H7 (cell line): ENCODE measurements at regions not wholly inside any gene's neighbourhood (a gene's known extent, or its start where the extent isn't known, plus 50 kb on each side); places are given as distances from the start of the nearest gene placed in this dataset.

Experiments
- DNase-seq: peaks from one replicate; pipeline ENCODE4 v3.0.0; 2012
- H3K27me3 ChIP-seq: 2 replicates; pipeline ENCODE4 v1.6.0; 2011; ENCODE audit warnings: mild to moderate bottlenecking, low read length; ENCODE audit not compliant: control insufficient read depth, insufficient read depth
- H3K36me3 ChIP-seq: replicated peaks from 2 replicates; pipeline ENCODE4 v1.5.1; 2011; ENCODE audit warnings: low read length; ENCODE audit not compliant: control insufficient read depth, insufficient read depth
- H3K4me3 ChIP-seq: 2 replicates; pipeline ENCODE4 v1.5.1; 2011; ENCODE audit warnings: low read depth, mild to moderate bottlenecking, control low read depth, low read length, moderate library complexity; ENCODE audit not compliant: insufficient read depth

- DNase-seq = no peak
- Histone ChIP-seq H3K36me3 (no peaks in the 10 kb centered on the region), H3K4me3 (no peak overlapping the region), H3K27me3 (no peaks in the 10 kb centered on the region)
These were observed 108.7 kb upstream of the PRICKLE1 start for GRCh38 chr12:42698213-42698612.

- Histone ChIP-seq H3K4me3 (no peak overlapping the region), H3K27me3 (no peaks in the 10 kb centered on the region), H3K36me3 (no peaks in the 10 kb centered on the region)
- no peak for DNase-seq
These were observed 107.0 kb upstream of the PRICKLE1 start for GRCh38 chr12:42696406-42697149.

- no peak for DNase-seq
- Histone ChIP-seq H3K4me3 (no peak overlapping the region), H3K36me3 (no peaks in the 10 kb centered on the region), H3K27me3 (no peaks in the 10 kb centered on the region)
These were observed 106.0 kb upstream of the PRICKLE1 start for GRCh38 chr12:42695490-42695995.

- Histone ChIP-seq H3K36me3 (no peaks in the 10 kb centered on the region), H3K27me3 (no peaks in the 10 kb centered on the region), H3K4me3 (no peak overlapping the region)
- DNase-seq = no peak
These were observed 103.2 kb upstream of the PRICKLE1 start for GRCh38 chr12:42692749-42693148.

GRCh38 chr12:42691991-42692557 is 102.5 kb upstream of the PRICKLE1 start:
- no peaks in the 10 kb centered on the region for H3K27me3 ChIP-seq
- no peaks in the 10 kb centered on the region for H3K36me3 ChIP-seq
- H3K4me3 ChIP-seq = no peak overlapping the region
- no peak for DNase-seq

GRCh38 chr12:42690264-42690663 is 100.7 kb upstream of the PRICKLE1 start:
- Histone ChIP-seq H3K27me3 (no peaks in the 10 kb centered on the region), H3K36me3 (no peaks in the 10 kb centered on the region), H3K4me3 (no peak overlapping the region)
- DNase-seq = no peak

- Histone ChIP-seq H3K4me3 (no peak overlapping the region), H3K27me3 (no peaks in the 10 kb centered on the region), H3K36me3 (no peaks in the 10 kb centered on the region)
- no peak for DNase-seq
These were observed 100.2 kb upstream of the PRICKLE1 start for GRCh38 chr12:42689699-42690098.

GRCh38 chr12:42686514-42687172 is 97.1 kb upstream of the PRICKLE1 start:
- no peak for DNase-seq
- no peaks in the 10 kb centered on the region for H3K36me3 ChIP-seq
- no peak overlapping the region for H3K4me3 ChIP-seq

GRCh38 chr12:42684802-42685071 is 95.2 kb upstream of the PRICKLE1 start:
- H3K4me3 ChIP-seq = no peak overlapping the region
- H3K36me3 ChIP-seq = no peaks in the 10 kb centered on the region
- no peak for DNase-seq
- no peaks in the 10 kb centered on the region for H3K27me3 ChIP-seq

More at GRCh38 chr12:42686514-42687172, 97.1 kb upstream of the PRICKLE1 start:
- H3K27me3 ChIP-seq = no peaks in the 10 kb centered on the region

- no peak for DNase-seq
- no peak overlapping the region for H3K4me3 ChIP-seq
These were observed 94.6 kb upstream of the PRICKLE1 start for GRCh38 chr12:42683933-42684801.

GRCh38 chr12:42683266-42683665 is 93.7 kb upstream of the PRICKLE1 start:
- no peak for DNase-seq
- H3K4me3 ChIP-seq = no peak overlapping the region

More at GRCh38 chr12:42683933-42684801, 94.6 kb upstream of the PRICKLE1 start:
- Histone ChIP-seq H3K27me3 (no peaks in the 10 kb centered on the region), H3K36me3 (no peaks in the 10 kb centered on the region)

GRCh38 chr12:42679466-42679865 is 89.9 kb upstream of the PRICKLE1 start:
- Histone ChIP-seq H3K27me3 (no peaks in the 10 kb centered on the region), H3K36me3 (no peaks in the 10 kb centered on the region), H3K4me3 (no peak overlapping the region)
- no peak for DNase-seq

More at GRCh38 chr12:42683266-42683665, 93.7 kb upstream of the PRICKLE1 start:
- H3K27me3 ChIP-seq = no peaks in the 10 kb centered on the region
- no peaks in the 10 kb centered on the region for H3K36me3 ChIP-seq

- no peak for DNase-seq
- no peak overlapping the region for H3K4me3 ChIP-seq
- no peaks in the 10 kb centered on the region for H3K27me3 ChIP-seq
These were observed 87.9 kb upstream of the PRICKLE1 start for GRCh38 chr12:42677461-42677860.

GRCh38 chr12:42673535-42673934 is 84.0 kb upstream of the PRICKLE1 start:
- Histone ChIP-seq H3K27me3 (no peaks in the 10 kb centered on the region), H3K36me3 (no peaks in the 10 kb centered on the region; the same call in 1 of the 2 replicates), H3K4me3 (no peak overlapping the region)
- DNase-seq = no peak

More at GRCh38 chr12:42677461-42677860, 87.9 kb upstream of the PRICKLE1 start:
- H3K36me3 ChIP-seq = no peaks in the 10 kb centered on the region; the same call in 1 of the 2 replicates
